Spinal cord (tissue), 9 donors: ENCODE measurements at regions not wholly inside any gene's neighbourhood (a gene's known extent, or its start where the extent isn't known, plus 50 kb on each side); places are given as distances from the start of the nearest gene placed in this dataset.
A peak's percentile ranks its signal among the peaks of the same experiment; 100 is the strongest.

ENCODE experiments used
- DNase-seq, 6 donors: peaks; one replicate each; pipeline versions ENCODE4 v3.0.0 to v3.0.0-alpha.2; 2013 to 2015; ENCODE audit warnings: low spot score in 6 of 6, low read depth in 4 of 6
- H3K27ac ChIP-seq: one replicate; pipeline ENCODE4 v1.5.1; 2013; ENCODE audit warnings: low read depth, low read length, control low read depth
- H3K27me3 ChIP-seq: one replicate; pipeline ENCODE4 v1.6.1; 2013; ENCODE audit warnings: low read length; ENCODE audit not compliant: control insufficient read depth, insufficient read depth
- H3K36me3 ChIP-seq: one replicate; pipeline ENCODE4 v1.6.1; 2013; ENCODE audit warnings: low read length; ENCODE audit not compliant: control insufficient read depth, insufficient read depth
- H3K4me1 ChIP-seq: one replicate; pipeline ENCODE4 v1.6.1; 2013; ENCODE audit warnings: low read length; ENCODE audit not compliant: control insufficient read depth, insufficient read depth
- H3K4me3 ChIP-seq: one replicate; pipeline ENCODE4 v1.5.1; 2013; ENCODE audit warnings: low read depth, low read length, control low read depth
- H3K9me3 ChIP-seq: one replicate; pipeline ENCODE4 v1.6.1; 2013; ENCODE audit warnings: low read length; ENCODE audit not compliant: control insufficient read depth, insufficient read depth
- WGBS: methylation state at CpG from one replicate; pipeline ENCODE4 v1.1.5; 2013; ENCODE audit warnings: missing lambda C conversion rate; ENCODE audit not compliant: insufficient coverage; 5-methylcytosine and 5-hydroxymethylcytosine counted together
- donor health status: healthy.

DNA sequence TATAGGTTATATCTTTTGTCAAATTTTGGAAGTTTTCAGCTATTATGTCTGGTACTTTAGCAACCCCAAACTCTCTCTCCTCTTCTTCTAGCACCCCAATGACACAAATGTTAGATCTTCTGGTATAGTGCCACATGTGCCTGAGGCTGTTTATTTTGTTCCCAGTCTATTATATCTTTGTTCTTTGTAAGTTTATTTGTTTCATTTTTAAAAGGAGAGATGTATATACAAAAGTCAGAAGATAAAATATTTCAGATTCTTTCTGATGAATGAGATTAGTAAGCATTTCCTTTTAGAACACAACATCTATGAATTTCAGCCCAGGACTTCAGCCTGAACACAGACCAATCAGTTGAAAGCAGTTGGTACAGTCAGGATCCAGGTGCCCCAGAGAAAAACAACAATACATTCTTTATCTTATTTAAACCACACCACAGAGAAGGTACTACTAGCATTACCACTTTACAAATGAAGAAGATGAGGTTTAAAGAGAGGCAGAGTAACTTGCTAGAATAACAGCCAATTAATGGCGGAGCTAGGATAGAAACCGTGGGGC lies 114.1 kb upstream of the BTG1 start:
- DNase-seq: no peak
- H3K27ac ChIP-seq: no peak overlapping the region
- no CpG with 5 or more reads among the region's 2 CpGs for WGBS

DNA sequence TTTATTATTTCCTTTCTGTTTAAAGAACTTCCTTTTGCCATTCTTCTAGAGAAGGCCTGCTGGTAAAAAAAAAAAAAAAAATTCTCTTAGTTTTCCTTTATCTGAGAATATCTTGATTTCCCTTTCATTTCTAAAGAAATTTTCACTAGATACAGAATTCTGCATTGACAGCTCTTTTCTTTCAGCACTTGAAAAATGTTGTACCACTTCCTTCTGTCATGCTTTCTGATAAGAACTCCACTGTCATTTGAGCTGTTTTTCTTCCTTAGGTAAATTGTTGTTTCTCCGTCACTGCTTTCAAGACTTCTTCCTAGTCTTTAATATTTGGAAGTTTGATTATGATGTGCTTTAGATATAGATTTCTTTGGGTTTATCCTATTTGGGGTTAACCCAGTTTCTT lies 113.6 kb upstream of the BTG1 start:
- no peak overlapping the region for H3K27ac ChIP-seq
- no peaks in the 10 kb centered on the region for H3K36me3 ChIP-seq
- H3K27me3 ChIP-seq: no peaks in the 10 kb centered on the region
- no peaks in the 10 kb centered on the region for H3K9me3 ChIP-seq
- WGBS: no CpG with 5 or more reads among the region's 1 CpG
- no peaks in the 10 kb centered on the region for H3K4me1 ChIP-seq
- no peak overlapping the region for H3K4me3 ChIP-seq
- no peak for DNase-seq

More for the DNA sequence above, 114.1 kb upstream of the BTG1 start:
- Histone ChIP-seq H3K36me3 (no peaks in the 10 kb centered on the region), H3K4me3 (no peak overlapping the region), H3K27me3 (no peaks in the 10 kb centered on the region), H3K4me1 (no peaks in the 10 kb centered on the region), H3K9me3 (no peaks in the 10 kb centered on the region)

DNA sequence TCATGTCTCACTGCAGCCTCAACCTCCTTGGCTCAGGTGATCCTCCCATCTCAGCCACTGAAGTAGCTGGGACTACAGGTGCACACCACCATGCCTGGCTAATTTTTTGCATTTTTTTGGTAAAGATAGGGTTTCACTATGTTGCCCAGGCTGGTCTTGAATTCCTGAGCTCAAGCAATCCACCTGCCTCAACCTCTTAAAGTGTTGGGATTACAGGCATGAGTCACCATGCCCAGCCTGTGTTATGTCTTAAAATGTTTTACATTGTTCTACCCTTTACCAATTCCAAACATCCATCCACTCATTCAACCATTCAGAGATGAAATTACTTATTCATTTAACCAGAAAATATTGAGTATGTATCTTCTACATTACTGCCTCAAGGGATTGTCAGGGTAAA lies 111.6 kb upstream of the BTG1 start:
- Histone ChIP-seq H3K9me3 (no peaks in the 10 kb centered on the region), H3K27ac (no peak overlapping the region), H3K27me3 (no peaks in the 10 kb centered on the region), H3K4me3 (no peak overlapping the region), H3K4me1 (no peaks in the 10 kb centered on the region), H3K36me3 (no peaks in the 10 kb centered on the region)
- DNase-seq: no peak

DNA sequence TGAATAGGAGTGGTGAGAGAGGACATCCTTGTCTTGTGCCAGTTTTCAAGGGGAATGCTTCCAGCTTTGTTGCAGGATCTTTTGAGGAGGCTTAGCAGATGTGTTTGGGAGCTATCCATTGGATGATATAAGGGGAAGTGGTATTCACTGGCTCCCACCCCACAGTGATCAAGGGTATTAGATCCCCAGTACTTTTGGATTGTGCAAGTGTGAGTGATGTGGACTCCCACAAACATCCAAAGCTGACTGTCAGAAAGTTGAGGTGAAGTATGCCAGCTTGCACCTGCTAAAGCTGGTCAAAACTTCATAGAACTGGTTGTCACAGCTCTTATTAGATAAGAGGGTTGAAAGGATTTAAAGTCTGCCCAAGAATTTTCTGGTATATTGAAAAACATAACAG lies 110.1 kb upstream of the BTG1 start:
- H3K27ac ChIP-seq: no peak overlapping the region
- H3K9me3 ChIP-seq: no peaks in the 10 kb centered on the region
- H3K4me3 ChIP-seq: no peak overlapping the region
- H3K27me3 ChIP-seq: no peaks in the 10 kb centered on the region
- DNase-seq: no peak
- H3K36me3 ChIP-seq: no peaks in the 10 kb centered on the region
- no peaks in the 10 kb centered on the region for H3K4me1 ChIP-seq

DNA sequence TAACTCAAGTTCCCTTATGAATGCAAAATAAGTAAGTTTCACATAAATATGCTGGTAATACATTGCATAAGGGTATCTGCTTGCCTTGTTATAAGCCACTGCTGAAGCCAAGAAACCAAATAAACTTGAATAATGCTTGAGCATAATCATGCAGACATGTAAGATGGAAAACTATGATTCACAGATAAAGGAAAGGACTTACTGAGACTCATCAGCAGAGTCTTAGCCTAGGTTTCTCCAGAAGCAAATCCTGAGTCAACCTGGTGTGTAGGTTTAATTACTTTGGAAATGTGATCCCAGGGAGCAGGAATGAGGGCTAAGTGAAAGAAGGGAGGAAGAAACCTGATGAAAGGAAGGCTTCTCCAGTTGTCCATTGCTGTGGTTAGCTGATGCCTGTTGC lies 107.7 kb upstream of the BTG1 start:
- Histone ChIP-seq H3K4me1 (no peaks in the 10 kb centered on the region), H3K27ac (no peak overlapping the region), H3K9me3 (no peaks in the 10 kb centered on the region), H3K4me3 (no peak overlapping the region), H3K36me3 (no peaks in the 10 kb centered on the region), H3K27me3 (no peaks in the 10 kb centered on the region)
- no peak for DNase-seq

DNA sequence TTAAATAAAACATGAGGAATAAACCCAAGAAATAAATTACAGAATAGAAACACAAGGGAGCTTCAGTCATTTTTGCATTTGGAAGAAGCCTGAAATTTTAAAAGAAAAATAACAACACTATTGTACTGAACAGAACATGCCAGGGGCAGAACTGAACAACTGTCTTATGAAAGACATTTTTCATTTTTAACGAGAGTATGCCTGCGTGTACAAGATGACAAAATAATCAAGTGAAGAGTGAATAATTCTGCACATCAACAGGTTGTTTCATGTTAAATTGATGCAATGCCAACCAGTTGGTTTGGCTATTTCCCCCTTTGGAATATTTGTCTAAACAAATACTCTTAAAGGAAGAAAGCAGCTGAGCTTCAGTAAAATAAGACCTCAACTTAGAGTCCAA lies 103.3 kb upstream of the BTG1 start:
- Histone ChIP-seq H3K36me3 (no peaks in the 10 kb centered on the region), H3K9me3 (no peaks in the 10 kb centered on the region), H3K27me3 (no peaks in the 10 kb centered on the region), H3K4me1 (no peaks in the 10 kb centered on the region), H3K4me3 (no peak overlapping the region), H3K27ac (no peak overlapping the region)
- no CpG with 5 or more reads among the region's 2 CpGs for WGBS
- no peak for DNase-seq

DNA sequence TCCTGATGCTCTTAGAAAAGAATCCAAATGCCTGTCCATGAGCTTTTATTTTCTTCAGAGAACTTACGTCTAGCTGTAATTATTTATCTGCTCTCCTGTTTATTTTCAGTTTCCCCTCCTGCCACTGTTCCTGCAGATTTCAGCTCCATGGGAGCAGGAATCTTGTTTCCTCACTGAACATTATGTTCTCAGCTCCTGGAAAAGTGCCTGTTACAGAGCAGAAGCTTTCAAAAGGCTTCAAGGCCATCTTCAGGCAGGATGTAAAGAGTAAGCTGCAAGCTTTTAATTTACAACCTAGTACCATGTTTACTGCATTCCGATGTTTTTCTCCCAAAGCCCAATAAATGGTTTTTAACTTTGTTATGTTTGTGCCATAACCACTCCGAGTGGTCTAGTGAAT lies 98.4 kb upstream of the BTG1 start:
- Histone ChIP-seq H3K27ac (no peak overlapping the region), H3K4me1 (no peaks in the 10 kb centered on the region), H3K4me3 (no peak overlapping the region), H3K9me3 (no peaks in the 10 kb centered on the region), H3K27me3 (no peaks in the 10 kb centered on the region), H3K36me3 (no peaks in the 10 kb centered on the region)
- 44% methylated on average over 1 of the region's 3 CpGs for WGBS
- peak in 5 of 6 donors; percentile 30 to 80 (median 39) for DNase-seq

DNA sequence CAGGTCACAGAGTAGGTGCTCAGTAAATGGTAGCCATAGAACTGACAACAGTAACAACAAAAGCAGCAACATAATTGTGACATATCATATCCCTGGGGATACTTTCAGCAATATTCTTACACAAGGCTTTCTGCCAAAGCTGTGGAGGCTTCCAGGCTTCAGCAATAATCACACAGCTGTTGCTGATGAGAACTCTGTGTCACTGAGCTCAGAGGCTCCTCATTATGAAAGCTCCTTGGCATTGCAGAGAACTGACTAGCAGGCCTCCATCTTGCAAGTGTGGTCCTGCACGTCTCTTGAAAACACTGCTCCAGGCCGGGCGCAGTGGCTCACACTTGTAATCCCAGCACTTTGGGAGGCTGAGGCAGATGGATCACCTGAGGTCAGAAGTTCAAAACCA lies 97.3 kb upstream of the BTG1 start:
- DNase-seq: peak in 1 of 6 donors; percentile 50
- 96% methylated on average over 3 of the region's 3 CpGs for WGBS

DNA sequence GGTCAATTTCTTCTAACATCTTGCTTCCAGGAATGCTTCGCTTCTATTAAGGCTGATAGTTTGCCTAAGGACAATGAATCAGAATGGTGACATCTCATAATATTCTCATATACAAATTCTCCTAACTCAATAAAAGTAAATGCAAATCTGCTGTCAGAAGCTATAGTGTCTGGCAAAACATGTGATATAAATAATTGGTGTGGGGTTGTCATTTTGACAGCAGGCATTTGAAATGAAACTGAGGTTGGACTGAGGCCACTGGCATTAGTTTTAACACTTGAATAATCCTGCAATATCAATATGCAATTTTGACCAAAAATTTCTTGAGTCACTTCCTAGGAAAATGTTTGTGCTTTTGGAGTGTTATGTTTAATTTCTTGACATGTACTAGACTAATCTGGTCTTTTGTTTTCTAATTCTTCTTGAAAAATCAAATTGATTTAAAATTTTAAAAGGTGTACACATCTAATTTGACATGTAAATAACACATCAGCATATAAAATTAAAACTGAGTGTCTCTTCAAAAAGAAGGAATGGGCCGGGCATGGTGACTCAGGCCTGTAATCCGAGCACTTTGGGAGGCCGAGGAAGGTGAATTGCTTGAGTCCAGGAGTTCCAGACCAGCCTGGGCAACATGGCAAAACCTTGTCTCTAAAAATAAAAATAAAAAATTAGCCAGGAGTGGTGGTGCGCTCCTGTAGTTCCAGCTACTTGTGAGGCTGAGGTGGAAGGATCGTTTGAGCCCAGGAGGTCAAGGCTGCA lies 92.3 kb upstream of the BTG1 start:
- Histone ChIP-seq H3K27ac (no peak overlapping the region), H3K27me3 (no peaks in the 10 kb centered on the region), H3K9me3 (no peaks in the 10 kb centered on the region), H3K36me3 (no peaks in the 10 kb centered on the region), H3K4me1 (no peaks in the 10 kb centered on the region), H3K4me3 (no peak overlapping the region)
- 100% methylated on average over 2 of the region's 6 CpGs for WGBS
- DNase-seq: peak in 1 of 6 donors; percentile 55

More for the DNA sequence above, 97.3 kb upstream of the BTG1 start:
- Histone ChIP-seq H3K27me3 (no peaks in the 10 kb centered on the region), H3K36me3 (no peaks in the 10 kb centered on the region), H3K9me3 (no peaks in the 10 kb centered on the region), H3K4me3 (no peak overlapping the region), H3K27ac (no peak overlapping the region), H3K4me1 (no peaks in the 10 kb centered on the region)

DNA sequence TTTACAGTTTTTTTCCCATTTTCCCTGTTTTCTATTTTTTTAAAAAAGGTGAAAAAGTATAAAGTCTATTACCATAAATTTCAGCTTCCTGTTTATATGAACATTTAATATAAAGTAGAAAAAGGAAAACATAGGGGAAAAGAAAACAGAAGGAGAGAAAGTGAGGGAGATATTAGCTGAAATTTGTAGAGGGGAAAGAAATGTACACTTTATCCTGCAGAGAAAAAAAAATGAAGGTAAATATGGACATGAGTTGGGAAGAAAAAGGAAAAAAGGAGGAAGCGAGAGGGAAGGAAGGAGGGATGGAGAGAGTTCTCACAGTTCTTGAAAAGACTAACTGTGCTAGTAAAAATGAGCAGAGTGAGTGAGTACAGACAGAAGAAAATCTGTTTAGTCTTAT lies 91.6 kb upstream of the BTG1 start:
- Histone ChIP-seq H3K4me3 (no peak overlapping the region), H3K4me1 (no peaks in the 10 kb centered on the region), H3K36me3 (no peaks in the 10 kb centered on the region), H3K9me3 (no peaks in the 10 kb centered on the region), H3K27ac (no peak overlapping the region), H3K27me3 (no peaks in the 10 kb centered on the region)
- DNase-seq: no peak
- WGBS: 100% methylated on average over 1 of the region's 1 CpG
